Coronary artery (tissue), 2 donors: ENCODE measurements at regions not wholly inside any gene's neighbourhood (a gene's known extent, or its start where the extent isn't known, plus 50 kb on each side); places are given as distances from the start of the nearest gene placed in this dataset.

Experiments used
- DNase-seq: peaks from one replicate; pipeline ENCODE4 v3.0.0-alpha.2; 2017; ENCODE audit warnings: low spot score
- H3K27ac ChIP-seq, 2 donors: fragments of 200-600 bp; sonication (generic); one replicate each; pipeline ENCODE4 v1.5.1; 2016 to 2019
- H3K4me3 ChIP-seq: fragments of 200-600 bp; sonication (generic); 2 replicates; pipeline ENCODE4 v1.5.1; 2016; ENCODE audit warnings: mild to moderate bottlenecking, moderate library complexity
- TF ChIP-seq, protein P1 (sequence below): fragments of 200-600 bp; sonication (generic); IDR thresholded peaks from one replicate; pipeline ENCODE4 v1.5.1; 2019; ENCODE audit warnings: antibody characterized with exemption

DNA sequence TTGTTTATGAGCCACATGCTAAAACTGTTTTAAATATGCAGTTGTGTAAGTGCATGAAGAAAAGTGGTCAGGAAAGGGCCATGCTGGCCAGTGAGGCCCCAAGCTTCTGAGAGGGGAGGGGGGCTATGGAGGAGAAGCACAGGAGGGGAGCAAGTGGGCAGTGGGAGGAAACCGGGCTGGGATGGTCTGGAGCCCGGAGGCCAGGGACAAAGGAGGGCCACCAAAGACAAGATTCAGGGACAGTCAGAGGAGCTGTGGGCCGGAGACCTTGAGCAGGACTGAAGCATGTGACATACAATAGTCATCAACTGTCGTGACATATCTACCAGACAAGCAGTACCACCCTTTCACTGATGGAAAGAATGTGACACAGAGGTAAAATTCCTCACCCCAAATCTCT lies 333.2 kb upstream of the IRX1 start:
- no peak overlapping the region for H3K27ac ChIP-seq
- no peak for DNase-seq
- no peak overlapping the region for H3K4me3 ChIP-seq
- TF ChIP-seq, protein P1, sequence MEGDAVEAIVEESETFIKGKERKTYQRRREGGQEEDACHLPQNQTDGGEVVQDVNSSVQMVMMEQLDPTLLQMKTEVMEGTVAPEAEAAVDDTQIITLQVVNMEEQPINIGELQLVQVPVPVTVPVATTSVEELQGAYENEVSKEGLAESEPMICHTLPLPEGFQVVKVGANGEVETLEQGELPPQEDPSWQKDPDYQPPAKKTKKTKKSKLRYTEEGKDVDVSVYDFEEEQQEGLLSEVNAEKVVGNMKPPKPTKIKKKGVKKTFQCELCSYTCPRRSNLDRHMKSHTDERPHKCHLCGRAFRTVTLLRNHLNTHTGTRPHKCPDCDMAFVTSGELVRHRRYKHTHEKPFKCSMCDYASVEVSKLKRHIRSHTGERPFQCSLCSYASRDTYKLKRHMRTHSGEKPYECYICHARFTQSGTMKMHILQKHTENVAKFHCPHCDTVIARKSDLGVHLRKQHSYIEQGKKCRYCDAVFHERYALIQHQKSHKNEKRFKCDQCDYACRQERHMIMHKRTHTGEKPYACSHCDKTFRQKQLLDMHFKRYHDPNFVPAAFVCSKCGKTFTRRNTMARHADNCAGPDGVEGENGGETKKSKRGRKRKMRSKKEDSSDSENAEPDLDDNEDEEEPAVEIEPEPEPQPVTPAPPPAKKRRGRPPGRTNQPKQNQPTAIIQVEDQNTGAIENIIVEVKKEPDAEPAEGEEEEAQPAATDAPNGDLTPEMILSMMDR: no peak

DNA sequence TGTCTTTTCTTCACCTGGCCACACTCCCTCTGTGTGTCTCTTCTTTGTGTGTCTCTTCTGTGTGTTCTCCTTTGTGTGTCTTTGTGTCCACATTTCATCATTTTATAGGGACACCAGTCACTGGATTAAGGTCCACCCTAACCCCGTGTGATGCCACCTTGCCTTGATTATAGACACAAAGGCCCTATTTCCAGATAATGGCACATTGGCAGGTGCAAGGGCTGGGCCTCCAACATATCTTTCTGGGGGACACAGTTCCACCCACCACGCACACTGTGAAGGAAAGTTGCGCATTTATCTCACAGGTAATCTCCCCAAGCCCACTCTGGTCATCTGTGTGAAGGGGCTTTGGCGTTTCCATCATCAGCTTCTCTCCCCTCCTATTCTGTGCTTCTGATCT lies 334.6 kb upstream of the IRX1 start:
- Histone ChIP-seq H3K27ac (no peak overlapping the region), H3K4me3 (no peak overlapping the region)
- no peak for DNase-seq
- TF ChIP-seq, protein P1: no peak

DNA sequence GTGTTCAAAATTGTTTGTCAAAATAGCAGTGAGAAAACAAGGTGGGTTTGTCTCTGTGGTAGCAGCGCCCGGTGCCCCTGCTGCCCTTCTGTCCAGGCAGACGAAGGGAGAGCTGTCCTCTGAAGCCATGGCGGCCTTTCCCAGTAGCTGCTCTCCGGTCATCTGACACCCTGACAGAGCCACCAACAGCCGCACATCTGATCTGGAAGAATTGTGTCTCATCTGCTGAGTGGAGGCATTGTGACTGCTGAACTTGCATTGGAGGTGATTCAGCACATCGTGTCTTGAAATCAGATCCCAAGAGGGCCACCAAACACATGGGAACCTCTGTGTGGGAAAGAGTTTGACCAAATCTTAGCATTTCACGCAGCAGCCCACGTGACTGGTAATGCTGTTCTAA lies 337.6 kb upstream of the IRX1 start:
- Histone ChIP-seq H3K27ac (no peak overlapping the region), H3K4me3 (no peak overlapping the region)
- TF ChIP-seq, protein P1: no peak
- no peak for DNase-seq

DNA sequence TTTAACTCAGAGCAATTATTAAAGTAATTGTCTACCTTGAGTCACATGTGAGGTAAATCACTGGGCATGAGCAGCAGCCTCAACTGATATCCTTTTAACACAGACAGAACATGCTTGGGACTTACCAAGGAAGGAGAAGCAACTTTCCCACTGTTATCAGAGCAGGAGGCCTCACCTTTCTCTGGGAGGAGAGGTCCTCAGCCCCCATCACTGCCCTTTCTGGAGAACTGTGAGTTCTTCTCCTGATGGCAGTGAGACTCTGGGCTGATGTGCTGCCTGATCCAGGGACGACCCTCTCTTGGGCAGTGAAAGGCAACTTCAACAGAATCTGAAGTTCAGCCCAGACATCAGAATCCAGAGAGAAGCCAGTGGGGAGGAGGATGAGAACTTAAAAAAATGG lies 343.4 kb upstream of the IRX1 start:
- TF ChIP-seq, protein P1: no peak
- no peak overlapping the region for H3K4me3 ChIP-seq
- DNase-seq: no peak
- H3K27ac ChIP-seq: no peak overlapping the region

DNA sequence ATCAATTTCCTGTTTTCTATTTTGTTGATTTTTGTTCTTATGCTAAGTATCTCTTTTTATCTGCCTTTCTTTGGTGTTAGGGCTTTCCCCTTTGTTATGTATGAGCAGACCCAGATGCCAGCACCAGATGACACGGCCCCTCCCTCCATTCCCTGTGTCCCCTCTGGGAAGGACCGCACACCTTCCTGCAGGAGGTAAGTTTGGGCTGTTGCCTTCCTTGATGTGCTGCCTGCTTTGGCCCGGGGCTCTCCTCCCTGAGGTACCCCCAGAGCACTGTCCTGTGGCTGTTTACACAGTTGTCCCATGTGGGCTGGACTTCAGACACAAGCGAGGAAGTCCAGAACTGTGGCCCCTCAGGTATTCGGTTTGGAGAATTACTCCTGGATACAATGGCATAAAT lies 343.8 kb upstream of the IRX1 start:
- H3K4me3 ChIP-seq: no peak overlapping the region
- no peak for DNase-seq
- H3K27ac ChIP-seq: no peak overlapping the region
- TF ChIP-seq, protein P1: no peak

DNA sequence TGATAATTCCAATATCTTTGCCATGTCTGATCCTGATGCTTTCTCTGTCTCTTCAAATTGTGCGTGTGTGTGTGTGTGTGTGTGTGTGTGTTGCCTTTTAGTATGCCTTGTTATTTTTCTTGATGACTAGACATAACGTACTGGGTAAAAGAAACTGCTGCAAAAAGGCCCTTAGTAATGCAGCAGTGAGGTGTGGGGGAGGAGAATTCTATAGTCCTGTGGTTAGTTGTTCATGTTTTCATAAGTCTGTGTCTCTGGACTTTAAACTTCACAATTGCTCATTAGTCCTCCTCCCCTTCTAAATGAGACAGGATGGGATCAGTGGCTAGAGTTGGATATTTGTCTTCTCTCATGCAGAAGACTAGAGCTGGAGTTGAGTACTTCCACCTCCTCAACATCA lies 346.2 kb upstream of the IRX1 start:
- TF ChIP-seq, protein P1: no peak
- no peak overlapping the region for H3K4me3 ChIP-seq
- no peak for DNase-seq

DNA sequence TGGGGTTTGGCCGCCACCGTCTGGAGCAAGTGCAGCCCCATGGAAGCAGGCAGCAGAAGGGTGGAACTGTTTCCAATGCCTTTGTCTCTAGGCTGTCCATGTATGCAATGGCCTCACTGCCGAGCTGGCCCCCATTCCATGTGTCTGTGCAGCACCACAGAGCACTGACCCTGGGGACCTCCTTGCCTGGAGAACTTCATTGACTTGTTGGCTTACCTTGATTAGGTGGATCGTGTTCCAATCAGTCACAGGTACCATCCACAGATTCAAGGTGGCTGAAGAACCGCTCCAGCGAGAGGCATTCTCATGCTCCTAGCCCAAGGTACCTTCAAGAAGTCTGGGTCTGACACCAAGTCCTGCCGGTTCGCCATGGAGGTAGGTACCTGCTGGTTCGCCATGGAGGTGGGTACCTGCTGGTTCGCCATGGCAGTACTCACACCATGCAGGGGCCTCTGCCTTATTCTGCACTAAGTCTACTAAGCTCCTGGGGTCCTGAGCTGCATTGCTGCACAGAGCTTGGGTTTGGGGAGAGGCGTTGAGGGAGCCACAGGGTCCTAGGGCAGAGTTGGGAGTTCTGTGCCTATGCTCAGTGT lies 358.3 kb upstream of the IRX1 start:
- TF ChIP-seq, protein P1: no peak
- H3K4me3 ChIP-seq: no peak overlapping the region
- DNase-seq: no peak
- H3K27ac ChIP-seq: no peak overlapping the region

More for the DNA sequence above, 346.2 kb upstream of the IRX1 start:
- no peak overlapping the region for H3K27ac ChIP-seq
